H9 (cell line): ENCODE measurements at regions not wholly inside any gene's neighbourhood (a gene's known extent, or its start where the extent isn't known, plus 50 kb on each side); places are given as distances from the start of the nearest gene placed in this dataset.

ENCODE experiments used
- DNase-seq: peaks from one replicate; pipeline ENCODE4 v3.0.0-alpha.2; 2017
- H2AFZ ChIP-seq: one replicate; pipeline ENCODE4 v1.6.1; 2013; ENCODE audit warnings: mild to moderate bottlenecking, low read length, control low read depth, moderate library complexity
- H2AK5ac ChIP-seq: 2 replicates; pipeline ENCODE4 v1.6.1; 2013; ENCODE audit warnings: low read length, control low read depth, mixed read lengths; ENCODE audit not compliant: insufficient read length
- H2BK120ac ChIP-seq: one replicate; pipeline ENCODE4 v1.6.1; 2013; ENCODE audit warnings: low read depth, mild to moderate bottlenecking, low read length, control low read depth, inconsistent platforms; ENCODE audit not compliant: poor library complexity, severe bottlenecking
- H2BK12ac ChIP-seq: 2 replicates; pipeline ENCODE4 v1.6.1; 2013; ENCODE audit warnings: low read length, control low read depth, mixed read lengths, low read depth; ENCODE audit not compliant: insufficient read length
- H2BK15ac ChIP-seq: 2 replicates; pipeline ENCODE4 v1.6.1; 2013; ENCODE audit warnings: low read depth, low read length, control low read depth
- H2BK20ac ChIP-seq: one replicate; pipeline ENCODE4 v1.6.1; 2013; ENCODE audit warnings: low read depth, mild to moderate bottlenecking, low read length, control low read depth, inconsistent platforms; ENCODE audit not compliant: poor library complexity, severe bottlenecking
- H2BK5ac ChIP-seq: 2 replicates; pipeline ENCODE4 v1.6.1; 2013; ENCODE audit warnings: low read length, control low read depth, mixed read lengths; ENCODE audit not compliant: insufficient read length
- H3K14ac ChIP-seq: 2 replicates; pipeline ENCODE4 v1.6.1; 2013; ENCODE audit warnings: low read length, control low read depth; ENCODE audit not compliant: insufficient read depth
- H3K18ac ChIP-seq: 2 replicates; pipeline ENCODE4 v1.6.1; 2013; ENCODE audit warnings: low read depth, mild to moderate bottlenecking, mixed read lengths, low read length, control low read depth; ENCODE audit not compliant: insufficient read length
- H3K23ac ChIP-seq: 2 replicates; pipeline ENCODE4 v1.6.1; 2013; ENCODE audit warnings: low read length, control low read depth, mixed read lengths, low read depth; ENCODE audit not compliant: insufficient read length
- H3K23me2 ChIP-seq: 2 replicates; pipeline ENCODE4 v1.6.1; 2013; ENCODE audit warnings: low read depth, mild to moderate bottlenecking, mixed read lengths, low read length, control low read depth; ENCODE audit not compliant: insufficient read length, poor library complexity, severe bottlenecking
- H3K27ac ChIP-seq: 2 replicates; pipeline ENCODE4 v1.5.1; 2013; ENCODE audit warnings: low read length, control low read depth, mixed read lengths, low read depth; ENCODE audit not compliant: insufficient read length
- H3K27me3 ChIP-seq: 2 replicates; pipeline ENCODE4 v1.6.1; 2013; ENCODE audit warnings: low read length, control low read depth, inconsistent platforms; ENCODE audit not compliant: insufficient read depth
- H3K4ac ChIP-seq: 2 replicates; pipeline ENCODE4 v1.6.1; 2013; ENCODE audit warnings: low read depth, mild to moderate bottlenecking, control low read depth, inconsistent platforms, low read length, moderate library complexity
- H3K4me1 ChIP-seq: 2 replicates; pipeline ENCODE4 v1.6.1; 2013; ENCODE audit warnings: low read length, control low read depth, inconsistent platforms; ENCODE audit not compliant: insufficient read depth
- H3K4me2 ChIP-seq: 2 replicates; pipeline ENCODE4 v1.6.1; 2013; ENCODE audit warnings: low read length, control low read depth, mixed read lengths; ENCODE audit not compliant: insufficient read length, insufficient read depth
- H3K56ac ChIP-seq: 2 replicates; pipeline ENCODE4 v1.6.1; 2013; ENCODE audit warnings: low read depth, mild to moderate bottlenecking, mixed read lengths, low read length, control low read depth; ENCODE audit not compliant: insufficient read length
- H3K79me1 ChIP-seq: 2 replicates; pipeline ENCODE4 v1.6.1; 2013; ENCODE audit warnings: low read depth, mild to moderate bottlenecking, moderate library complexity, low read length, control low read depth, inconsistent platforms; ENCODE audit not compliant: insufficient read depth, poor library complexity, severe bottlenecking
- H3K79me2 ChIP-seq: 2 replicates; pipeline ENCODE4 v1.6.1; 2013; ENCODE audit warnings: low read length, control low read depth, inconsistent platforms; ENCODE audit not compliant: insufficient read depth
- H3K9ac ChIP-seq: 2 replicates; pipeline ENCODE4 v1.6.1; 2013; ENCODE audit warnings: low read length, control low read depth, mixed read lengths; ENCODE audit not compliant: insufficient read length; ENCODE audit errors: extremely low read depth
- H3K9me3 ChIP-seq: one replicate; pipeline ENCODE4 v1.6.1; 2013; ENCODE audit warnings: low read depth, low read length, inconsistent platforms; ENCODE audit not compliant: control insufficient read depth
- H3T11ph ChIP-seq: one replicate; pipeline ENCODE4 v1.6.1; 2013; ENCODE audit warnings: mild to moderate bottlenecking, low read length, control low read depth, inconsistent platforms
- H4K20me1 ChIP-seq: one replicate; pipeline ENCODE4 v1.6.1; 2013; ENCODE audit not compliant: control insufficient read depth, insufficient read length, insufficient read depth
- H4K5ac ChIP-seq: 2 replicates; pipeline ENCODE4 v1.6.1; 2013; ENCODE audit warnings: low read depth, mild to moderate bottlenecking, mixed read lengths, low read length, control low read depth; ENCODE audit not compliant: insufficient read length
- H4K8ac ChIP-seq: replicated peaks from 2 replicates; pipeline ENCODE4 v1.6.1; 2013; ENCODE audit warnings: low read length, control low read depth, mixed read lengths, low read depth; ENCODE audit not compliant: insufficient read length
- H4K91ac ChIP-seq: 2 replicates; pipeline ENCODE4 v1.6.1; 2013; ENCODE audit warnings: low read depth, mild to moderate bottlenecking, moderate library complexity, mixed read lengths, low read length, control low read depth; ENCODE audit not compliant: insufficient read length
- H3K27ac Mint-ChIP-seq, 3 experiments: 2 replicates in 2 of 3; 3 replicates in 1 of 3; pipeline ENCODE4 v1.8.0; 2020 to 2021; ENCODE audit warnings: mixed read lengths in 3 of 3, mild to moderate bottlenecking in 1 of 3, moderate library complexity in 1 of 3
- H3K27me3 Mint-ChIP-seq: 2 replicates; pipeline ENCODE4 v1.8.0; 2021; ENCODE audit warnings: low read depth, mild to moderate bottlenecking, moderate library complexity, mixed read lengths
- H3K36me3 Mint-ChIP-seq, 3 experiments: 2 replicates in 2 of 3; 3 replicates in 1 of 3; pipeline ENCODE4 v1.8.0; 2020 to 2021; ENCODE audit warnings: low read depth in 3 of 3, mixed read lengths in 3 of 3; ENCODE audit not compliant: insufficient read depth in 1 of 3
- H3K4me1 Mint-ChIP-seq, 2 experiments: 2 replicates each; pipeline ENCODE4 v1.8.0; 2020; ENCODE audit warnings: mixed read lengths in 2 of 2
- H3K4me3 Mint-ChIP-seq, 2 experiments: 2 replicates in 1 of 2; 3 replicates in 1 of 2; pipeline ENCODE4 v1.8.0; 2020 to 2021; ENCODE audit warnings: mild to moderate bottlenecking in 2 of 2, mixed read lengths in 2 of 2, moderate library complexity in 1 of 2
- H3K9me3 Mint-ChIP-seq, 2 experiments: 2 replicates in 1 of 2; 3 replicates in 1 of 2; pipeline ENCODE4 v1.8.0; 2020; ENCODE audit warnings: mild to moderate bottlenecking in 2 of 2, mixed read lengths in 2 of 2, moderate library complexity in 1 of 2
- CTCF ChIP-seq: fragments of 200-600 bp; sonication (generic); conservative IDR thresholded peaks from 3 replicates; pipeline ENCODE4 v1.8.0; 2021; ENCODE audit warnings: antibody characterized with exemption, mild to moderate bottlenecking
- WGBS: extraction: QIAGEN DNeasy Blood & Tissue Kit; methylation state at CpG from one replicate; pipeline ENCODE4 v1.1.7; 2013; ENCODE audit warnings: missing lambda C conversion rate, low lambda C conversion rate, mixed read lengths; ENCODE audit not compliant: insufficient read length; ENCODE audit errors: extremely low coverage; 5-methylcytosine and 5-hydroxymethylcytosine counted together

GRCh38 chr11:23423656-23424055 is 563.4 kb upstream of the CCDC179 start:
- H3K79me1 ChIP-seq, result no peaks in the 10 kb centered on the region
- no peaks in the 10 kb centered on the region for H3K9me3 ChIP-seq
- no peaks in the 10 kb centered on the region for H3K4me1 ChIP-seq
- DNase-seq, result no peak
- no peak overlapping the region for H4K5ac ChIP-seq
- no peak overlapping the region for H4K8ac ChIP-seq
- no peak overlapping the region for H2AK5ac ChIP-seq
- no CpG with 5 or more reads among the region's 3 CpGs for WGBS
- Mint-ChIP-seq H3K36me3 (no peaks in the 10 kb centered on the region), H3K4me1 (no peaks in the 10 kb centered on the region), H3K4me3 (no peak overlapping the region), H3K27ac (no peak overlapping the region), H3K27me3 (no peaks in the 10 kb centered on the region), H3K9me3 (no peaks in the 10 kb centered on the region)
- no peak overlapping the region for H3K4me2 ChIP-seq
- no peak overlapping the region for H3K9ac ChIP-seq
- H4K91ac ChIP-seq, result no peak overlapping the region
- H3T11ph ChIP-seq, result no peak overlapping the region
- no peak overlapping the region for H3K56ac ChIP-seq
- no peaks in the 10 kb centered on the region for H4K20me1 ChIP-seq
- H3K23ac ChIP-seq, result no peak overlapping the region
- no peak overlapping the region for H2BK12ac ChIP-seq
- no peak overlapping the region for H2AFZ ChIP-seq
- H3K18ac ChIP-seq, result no peak overlapping the region
- H3K14ac ChIP-seq, result no peak overlapping the region
- no peak overlapping the region for H2BK120ac ChIP-seq
- H3K27ac ChIP-seq, result no peak overlapping the region
- no peak overlapping the region for H2BK20ac ChIP-seq
- H3K4ac ChIP-seq, result no peak overlapping the region
- no peaks in the 10 kb centered on the region for H3K23me2 ChIP-seq
- H3K79me2 ChIP-seq, result no peaks in the 10 kb centered on the region
- no peak overlapping the region for H2BK15ac ChIP-seq
- H2BK5ac ChIP-seq, result no peak overlapping the region
- no peak for TF ChIP-seq CTCF
- H3K27me3 ChIP-seq, result no peaks in the 10 kb centered on the region
